ENCODE measurements at regions not wholly inside any gene's neighbourhood (a gene's known extent, or its start where the extent isn't known, plus 50 kb on each side); places are given as distances from the start of the nearest gene placed in this dataset.

GRCh38 chr11:135031205-135031989 lies 619.4 kb upstream of the B3GAT1 start:
- no peak overlapping the region for H3K9ac ChIP-seq (replicated peaks in 1 of 4; ENCODE audit: extremely low read depth in 1 of 4, low read depth in 3 of 4, low read length in 3 of 4)
- H3K4ac ChIP-seq (replicated peaks; ENCODE audit: insufficient read length, low read depth, low read length): no peak overlapping the region
- H3K18ac ChIP-seq (ENCODE audit: extremely low read depth, low read length): no peak overlapping the region
- H3K79me2 ChIP-seq (ENCODE audit: control insufficient read depth in 1 of 2, insufficient read depth in 2 of 2, low read length in 2 of 2): no peaks in the 10 kb centered on the region
- TF ChIP-seq SIRT6 (IDR thresholded peaks at IDR 0.05; ENCODE audit: low read length) (no peak), RNF2 (IDR thresholded peaks at IDR 0.05; ENCODE audit: borderline replicate concordance, low read depth, low read length, missing control alignments, poor library complexity, severe bottlenecking) (no peak), JUND (IDR thresholded peaks at IDR 0.05; ENCODE audit: low read length) (no peak), POLR2A (IDR thresholded peaks at IDR 0.05; ENCODE audit: control extremely low read depth in 1 of 2, low read depth in 2 of 2, low read length in 2 of 2) (no peak), CEBPB (IDR thresholded peaks at IDR 0.05; ENCODE audit: low read depth, low read length) (no peak), GTF2F1 (IDR thresholded peaks at IDR 0.05; ENCODE audit: borderline replicate concordance, low read depth, low read length) (no peak), GABPA (IDR thresholded peaks at IDR 0.05; ENCODE audit: borderline replicate concordance, insufficient read depth, low read length) (no peak), SP1 (IDR thresholded peaks at IDR 0.05; ENCODE audit: low read depth, low read length) (no peak), TEAD4 (IDR thresholded peaks at IDR 0.05; ENCODE audit: low read depth, low read length) (no peak)
- TF ChIP-seq, protein P1, sequence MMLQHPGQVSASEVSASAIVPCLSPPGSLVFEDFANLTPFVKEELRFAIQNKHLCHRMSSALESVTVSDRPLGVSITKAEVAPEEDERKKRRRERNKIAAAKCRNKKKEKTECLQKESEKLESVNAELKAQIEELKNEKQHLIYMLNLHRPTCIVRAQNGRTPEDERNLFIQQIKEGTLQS (IDR thresholded peaks at IDR 0.05; ENCODE audit: insufficient read depth, low read depth, low read length): no peak
- TF ChIP-seq, protein P2, sequence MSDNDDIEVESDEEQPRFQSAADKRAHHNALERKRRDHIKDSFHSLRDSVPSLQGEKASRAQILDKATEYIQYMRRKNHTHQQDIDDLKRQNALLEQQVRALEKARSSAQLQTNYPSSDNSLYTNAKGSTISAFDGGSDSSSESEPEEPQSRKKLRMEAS (IDR thresholded peaks at IDR 0.05): no peak
- H3K27ac ChIP-seq (ENCODE audit: low read depth, low read length): no peak overlapping the region
- no peak overlapping the region for H2BK5ac ChIP-seq (ENCODE audit: low read depth, low read length)
- H2AK5ac ChIP-seq (ENCODE audit: low read depth, low read length): no peak overlapping the region
- peaks cover 0 to 11% (median 10%) of the 10 kb centered on the region in 4 experiments; a peak in 6 of 7 replicates for H3K4me1 ChIP-seq (replicated peaks in 1 of 4; ENCODE audit: control insufficient read depth in 3 of 4, insufficient read depth in 4 of 4, low read length in 3 of 4)
- no peak overlapping the region for H3K4me3 ChIP-seq (ENCODE audit: extremely low read depth in 1 of 4, insufficient read depth in 2 of 4, low read depth in 3 of 4, low read length in 4 of 4)
- DNase-seq (ENCODE audit: low read depth in 1 of 2, low spot score in 2 of 2): peak in 1 of 2 experiments; percentile 34
- H3K36me3 ChIP-seq (ENCODE audit: control insufficient read depth in 2 of 4, insufficient read depth in 4 of 4, low read length in 3 of 4): no peaks in the 10 kb centered on the region
- H3K4me2 ChIP-seq (ENCODE audit: insufficient read depth in 1 of 2, low read depth in 2 of 2, low read length in 2 of 2): no peak overlapping the region
- no peak overlapping the region for H3K23ac ChIP-seq (ENCODE audit: insufficient read length)
- H3K56ac ChIP-seq (replicated peaks; ENCODE audit: insufficient read length, low read depth, low read length): no peak overlapping the region
- H2BK120ac ChIP-seq (replicated peaks; ENCODE audit: low read depth, low read length): no peak overlapping the region
- H3K9me3 ChIP-seq (ENCODE audit: insufficient read depth in 2 of 2, low read depth in 1 of 2, low read length in 1 of 2): no peaks in the 10 kb centered on the region
- FAIRE-seq: no peak
- no peaks in the 10 kb centered on the region for H3K79me1 ChIP-seq (ENCODE audit: low read depth, low read length)
- no peak overlapping the region for H3K14ac ChIP-seq (ENCODE audit: insufficient read length)
- H2BK15ac ChIP-seq (ENCODE audit: low read length): peak overlapping the region; percentile 61; the same call in 1 of the 2 replicates
- POLR2A ChIA-PET (ENCODE audit: partially characterized antibody): interaction anchor here (1.3 kb wide), 1 partner anchor 32 kb away, joined by 4 read pairs; no protein-coding TSS in a partner anchor
- no peak overlapping the region for H4K8ac ChIP-seq (ENCODE audit: extremely low read depth, insufficient read depth, low read length)
- no peak overlapping the region for H2AFZ ChIP-seq (ENCODE audit: low read length)
- peaks cover 0 to 5% (median 0%) of the 10 kb centered on the region in 4 experiments; a peak in 4 of 7 replicates for H3K27me3 ChIP-seq (replicated peaks in 1 of 4; ENCODE audit: control insufficient read depth in 3 of 4, extremely low read depth in 1 of 4, insufficient read depth in 3 of 4, low read length in 3 of 4)
- peak overlapping the region; percentile 40; the same call in 1 of the 2 replicates for H2BK12ac ChIP-seq (ENCODE audit: low read depth, low read length)
- no peaks in the 10 kb centered on the region for H4K20me1 ChIP-seq (replicated peaks in 1 of 2; ENCODE audit: control insufficient read depth in 1 of 2, insufficient read depth in 2 of 2, low read length in 2 of 2)
- H2BK20ac ChIP-seq (ENCODE audit: low read length): peak overlapping the region; percentile 68; the same call in 1 of the 2 replicates
- no peak overlapping the region for H4K5ac ChIP-seq (ENCODE audit: insufficient read length, low read depth, low read length)
- CTCF ChIA-PET (ENCODE audit: partially characterized antibody): interaction anchor here (0.6 to 3.0 kb wide), 11 partner anchors 16 to 672 kb away, joined by 3 to 29 read pairs (median 4); no protein-coding TSS in a partner anchor
- H4K91ac ChIP-seq (replicated peaks; ENCODE audit: insufficient read length, low read length): peak overlapping the region; percentile 4
- peaks cover 3% of the 10 kb centered on the region; the same call in 1 of the 2 replicates for H3K23me2 ChIP-seq (ENCODE audit: low read depth, low read length)
- WGBS, 2 experiments (ENCODE audit: extremely low coverage in 1 of 2, insufficient coverage in 1 of 2, insufficient read length in 1 of 2, insufficient replicate concordance in 2 of 2, low coverage in 1 of 2, low lambda C conversion rate in 2 of 2, missing lambda C conversion rate in 1 of 2): 93% methylated on average over 8 of the region's 8 CpGs; no CpG with 5 or more reads in 1 of the 2 experiments
